Astrocyte of the spinal cord (primary cell): ENCODE measurements at regions not wholly inside any gene's neighbourhood (a gene's known extent, or its start where the extent isn't known, plus 50 kb on each side); places are given as distances from the start of the nearest gene placed in this dataset.

ENCODE experiments used
- DNase-seq: peaks from one replicate; pipeline ENCODE4 v3.0.0; 2011; ENCODE audit warnings: low read depth, low spot score
- H3K4me3 ChIP-seq: 2 replicates; pipeline ENCODE4 v1.5.1; 2011; ENCODE audit warnings: low read depth, mild to moderate bottlenecking, low read length, moderate library complexity
- CTCF ChIP-seq: IDR thresholded peaks from 2 replicates; pipeline ENCODE4 v1.5.1; 2012; ENCODE audit warnings: low read depth, mild to moderate bottlenecking, low read length, inconsistent platforms
- in situ Hi-C: cut with HindIII; loops from 2 replicates; pipeline ENCODE4 v1.10.0; 2017; ENCODE audit warnings: low sequenced_read_pairs

DNA sequence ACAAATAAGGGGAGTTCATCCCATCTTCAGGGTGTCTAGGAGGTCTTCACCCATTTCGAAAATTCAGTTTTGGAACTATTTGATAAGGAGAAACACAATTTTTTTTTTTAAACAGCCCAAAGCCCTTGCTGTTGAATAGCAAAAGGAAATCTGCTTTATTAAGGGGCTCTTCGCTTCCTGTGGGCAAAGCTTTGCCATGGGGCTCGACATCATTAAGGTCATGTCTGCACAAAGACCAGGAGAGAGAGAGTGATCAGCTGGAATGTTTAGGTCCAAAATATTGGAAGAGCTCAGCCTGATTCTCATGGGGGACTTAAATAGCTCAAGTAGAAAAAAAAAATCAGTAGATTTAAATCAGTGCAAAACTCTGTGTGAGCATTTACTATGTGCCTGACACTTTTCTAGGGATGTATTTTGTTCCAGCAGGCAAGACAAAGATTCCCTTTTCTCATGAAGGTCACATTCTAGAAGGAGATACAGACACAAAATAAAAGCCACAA lies 564.6 kb upstream of the KLF4 start:
- TF ChIP-seq CTCF = no peak
- in situ Hi-C loops = no loop called here
- DNase-seq = no peak
- H3K4me3 ChIP-seq = no peak overlapping the region

DNA sequence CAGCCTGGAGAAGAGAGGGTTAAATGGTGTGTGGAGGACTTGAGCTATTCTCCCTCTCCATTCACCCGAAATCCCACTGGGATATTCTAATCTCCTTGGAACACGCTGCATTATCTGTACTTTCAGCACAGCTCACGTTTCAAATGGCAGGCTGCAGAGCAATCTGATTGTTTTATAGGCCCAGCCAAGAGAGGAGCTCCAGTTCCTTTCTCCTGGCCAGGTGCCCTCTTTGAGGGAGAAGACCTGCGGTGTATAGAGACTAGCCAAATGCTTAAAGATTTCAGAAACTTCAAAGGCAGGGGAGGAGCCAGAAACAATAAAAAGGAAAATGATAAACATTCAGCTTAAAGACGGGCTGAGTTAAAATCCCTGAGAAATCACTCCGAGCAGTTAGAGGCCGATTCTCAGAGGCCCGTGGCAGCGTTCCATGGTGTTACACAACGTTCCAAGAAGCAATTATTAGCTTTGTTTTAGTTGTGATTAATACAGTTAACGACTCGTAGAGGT lies 564.0 kb upstream of the KLF4 start:
- H3K4me3 ChIP-seq = no peak overlapping the region
- in situ Hi-C loops = no loop called here
- no peak for TF ChIP-seq CTCF
- peak; percentile 94 for DNase-seq

GRCh38 chr9:108052431-108053080 lies 563.0 kb upstream of the KLF4 start:
- TF ChIP-seq CTCF = no peak
- in situ Hi-C loops = no loop called here
- no peak for DNase-seq
- no peak overlapping the region for H3K4me3 ChIP-seq

DNA sequence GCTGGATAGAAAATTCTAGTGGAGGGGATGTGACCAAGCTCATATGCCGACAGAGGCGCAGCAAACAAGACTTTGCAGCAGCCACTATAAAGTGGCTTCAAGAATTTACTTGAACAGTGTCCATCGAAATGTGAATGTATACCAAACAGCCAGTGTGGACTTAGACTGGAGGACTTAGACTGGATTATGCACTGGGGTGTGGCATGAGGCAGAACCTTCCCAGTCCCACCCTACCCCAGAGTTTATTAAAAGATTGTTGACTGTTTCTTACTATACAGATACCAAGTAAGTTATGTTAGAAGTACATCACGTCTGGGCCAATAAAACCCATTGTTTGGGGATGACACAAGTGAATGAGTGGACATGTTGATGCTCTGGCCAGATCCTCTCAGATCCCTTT lies 561.3 kb upstream of the KLF4 start:
- in situ Hi-C loops = no loop called here
- no peak overlapping the region for H3K4me3 ChIP-seq
- TF ChIP-seq CTCF = no peak
- DNase-seq = no peak

DNA sequence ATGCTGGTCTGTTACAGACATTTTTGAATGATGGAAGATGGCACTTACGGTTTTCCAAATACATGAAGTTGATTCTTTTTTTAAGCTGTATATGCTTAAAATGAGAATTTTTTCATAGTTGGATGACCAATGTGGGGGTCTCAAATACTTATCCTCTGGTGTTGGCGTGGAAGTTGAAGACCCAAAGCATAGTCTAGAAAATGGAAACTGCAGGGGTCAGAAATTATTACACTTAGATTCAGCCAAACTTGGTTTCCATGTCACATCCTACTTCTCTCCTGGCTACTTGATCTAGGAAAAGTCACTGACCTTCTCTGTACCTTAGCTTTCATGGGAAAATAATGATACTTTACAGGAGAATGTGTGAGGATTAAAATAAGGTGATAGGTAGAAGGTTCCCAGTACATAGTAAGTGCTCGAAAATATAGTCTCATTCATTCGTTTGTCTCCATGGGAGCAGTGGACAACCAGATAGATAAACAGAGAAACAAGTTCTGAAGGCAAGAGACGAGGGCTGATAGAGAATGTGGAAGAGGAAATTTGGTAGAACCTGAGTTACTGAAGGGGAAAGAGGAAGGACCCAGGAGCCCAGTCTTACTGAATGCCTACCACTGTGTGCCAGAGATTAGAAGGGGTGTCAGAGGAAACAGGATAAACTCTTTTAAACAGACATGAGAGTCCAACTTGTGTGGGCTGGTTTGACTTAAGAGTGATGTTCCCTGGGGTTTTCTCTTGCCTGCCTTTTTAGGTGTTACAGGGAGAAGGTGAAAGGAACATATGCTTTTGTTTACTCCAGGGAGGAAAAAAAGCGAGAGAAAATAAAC lies 560.3 kb upstream of the KLF4 start:
- DNase-seq = no peak
- no peak for TF ChIP-seq CTCF
- H3K4me3 ChIP-seq = no peak overlapping the region
- in situ Hi-C loops = no loop called here

- no peak overlapping the region for H3K4me3 ChIP-seq
- peak; percentile 95 for DNase-seq
- no peak for TF ChIP-seq CTCF
- in situ Hi-C loops = no loop called here
Observed at GRCh38 chr9:108049026-108049607, 559.5 kb upstream of the KLF4 start.
